HG02588 (cell line): ENCODE measurements at regions not wholly inside any gene's neighbourhood (a gene's known extent, or its start where the extent isn't known, plus 50 kb on each side); places are given as distances from the start of the nearest gene placed in this dataset.

Experiments used
- ATAC-seq: cut with Tn5 transposase; IDR thresholded peaks from one replicate; pipeline ENCODE4 v1.9.1; 2021; ENCODE audit warnings: mild to moderate bottlenecking, moderate library complexity; ENCODE audit not compliant: unreplicated experiment

- no peak for ATAC-seq
These were observed 291.8 kb upstream of the TBX3 start for GRCh38 chr12:114975640-114976310.

GRCh38 chr12:114974826-114975639 lies 291.1 kb upstream of the TBX3 start:
- no peak for ATAC-seq

- ATAC-seq = no peak
These were observed 290.4 kb upstream of the TBX3 start for GRCh38 chr12:114974333-114974732.

GRCh38 chr12:114968727-114969126 lies 284.8 kb upstream of the TBX3 start:
- no peak for ATAC-seq

GRCh38 chr12:114967151-114967550 lies 283.2 kb upstream of the TBX3 start:
- no peak for ATAC-seq

GRCh38 chr12:114964841-114965240 lies 280.9 kb upstream of the TBX3 start:
- no peak for ATAC-seq

- no peak for ATAC-seq
These were observed 279.9 kb upstream of the TBX3 start for GRCh38 chr12:114963846-114964245.

GRCh38 chr12:114961491-114961890 lies 277.5 kb upstream of the TBX3 start:
- ATAC-seq = no peak

GRCh38 chr12:114958538-114958937 lies 274.6 kb upstream of the TBX3 start:
- ATAC-seq = no peak

- ATAC-seq = no peak
These were observed 273.2 kb upstream of the TBX3 start for GRCh38 chr12:114957225-114957624.

- no peak for ATAC-seq
These were observed 271.5 kb upstream of the TBX3 start for GRCh38 chr12:114955414-114956014.

- no peak for ATAC-seq
These were observed 270.6 kb upstream of the TBX3 start for GRCh38 chr12:114954511-114955055.

- ATAC-seq = no peak
These were observed 268.7 kb upstream of the TBX3 start for GRCh38 chr12:114952573-114953271.

GRCh38 chr12:114949058-114949820 lies 265.3 kb upstream of the TBX3 start:
- ATAC-seq = no peak

- ATAC-seq = no peak
These were observed 261.4 kb upstream of the TBX3 start for GRCh38 chr12:114945351-114945750.

- ATAC-seq = no peak
These were observed 260.8 kb upstream of the TBX3 start for GRCh38 chr12:114944736-114945135.

- no peak for ATAC-seq
These were observed 259.6 kb upstream of the TBX3 start for GRCh38 chr12:114943601-114944000.

GRCh38 chr12:114938487-114939210 lies 254.7 kb upstream of the TBX3 start:
- no peak for ATAC-seq

GRCh38 chr12:114936148-114937079 lies 252.4 kb upstream of the TBX3 start:
- no peak for ATAC-seq
